A673 (cell line): ENCODE measurements at regions not wholly inside any gene's neighbourhood (a gene's known extent, or its start where the extent isn't known, plus 50 kb on each side); places are given as distances from the start of the nearest gene placed in this dataset.

Source experiments
- BruUV-seq: library from RNA; stranded (reverse); fragments of 400-500 nt; replicated peaks from 2 replicates; lab custom pipeline; 2021; lab: Mats Ljungman, UMichigan
- CTCF ChIA-PET: fragments of 300-600 bp; sonication (Branson Sonifier 250); formaldehyde crosslinking; loops from one replicate; lab custom pipeline; 2022; ENCODE audit warnings: antibody characterized with exemption; lab: Charles Lee
- POLR2A ChIA-PET: fragments of 300-600 bp; sonication (Branson Sonifier 250); formaldehyde crosslinking; loops from one replicate; lab custom pipeline; 2022; ENCODE audit warnings: antibody characterized with exemption; ENCODE audit not compliant: low non-redundant PET; lab: Charles Lee
- DNase-seq: peaks from one replicate; pipeline ENCODE4 v3.0.0-alpha.2; 2015; ENCODE audit warnings: low spot score
- H3K27ac ChIP-seq: fragments of 200-600 bp; sonication (generic); 2 replicates; pipeline ENCODE4 v1.5.1; 2016; ENCODE audit warnings: mixed run types, low read depth, mild to moderate bottlenecking, mixed read lengths, antibody characterized with exemption, low read length; ENCODE audit not compliant: poor library complexity, severe bottlenecking
- H3K27me3 ChIP-seq: fragments of 200-600 bp; sonication (generic); replicated peaks from 2 replicates; pipeline ENCODE4 v1.6.1; 2017; ENCODE audit warnings: mixed run types, low read depth, mild to moderate bottlenecking, mixed read lengths, antibody characterized with exemption, low read length; ENCODE audit not compliant: insufficient read depth, poor library complexity
- H3K36me3 ChIP-seq: fragments of 200-600 bp; sonication (generic); 2 replicates; pipeline ENCODE4 v1.6.1; 2016; ENCODE audit warnings: mixed run types, mild to moderate bottlenecking, mixed read lengths, antibody characterized with exemption, low read length; ENCODE audit not compliant: insufficient read depth, poor library complexity, severe bottlenecking
- H3K4me1 ChIP-seq: fragments of 200-600 bp; sonication (generic); 2 replicates; pipeline ENCODE4 v1.6.1; 2017; ENCODE audit warnings: mixed run types, mild to moderate bottlenecking, mixed read lengths, antibody characterized with exemption, low read length; ENCODE audit not compliant: insufficient read depth, poor library complexity, severe bottlenecking
- H3K4me3 ChIP-seq: fragments of 200-600 bp; sonication (generic); 2 replicates; pipeline ENCODE4 v1.5.1; 2016; ENCODE audit warnings: low read depth, mixed run types, mild to moderate bottlenecking, mixed read lengths, low read length; ENCODE audit not compliant: poor library complexity, severe bottlenecking
- H3K9me3 ChIP-seq: fragments of 200-600 bp; sonication (generic); 2 replicates; pipeline ENCODE4 v1.6.1; 2016; ENCODE audit warnings: mixed run types, low read depth, mild to moderate bottlenecking, mixed read lengths, antibody characterized with exemption, low read length; ENCODE audit not compliant: poor library complexity, severe bottlenecking
- CTCF ChIP-seq: fragments of 300-800, 200-600 bp; sonication (generic); conservative IDR thresholded peaks from 2 replicates; pipeline ENCODE4 v1.5.1; 2017; ENCODE audit warnings: low read depth, mild to moderate bottlenecking, antibody characterized with exemption, low read length, moderate library complexity, mixed read lengths
- EZH2 ChIP-seq: fragments of 200-600 bp; sonication (generic); IDR thresholded peaks from 2 replicates; pipeline ENCODE4 v1.6.1; 2017; ENCODE audit warnings: borderline replicate concordance, low read depth, mild to moderate bottlenecking, mixed read lengths, antibody characterized with exemption, low read length; ENCODE audit not compliant: poor library complexity, severe bottlenecking
- intact Hi-C: fragments of 100-400 bp; cut with micrococcal nuclease; formaldehyde crosslinking; loops from one replicate; pipeline ENCODE4 v1.10.0; 2022; ENCODE audit not compliant: unreplicated experiment

GRCh38 chr2:150309311-150310080 is 178.0 kb downstream of the RND3 start:
- Histone ChIP-seq H3K4me1 (no peaks in the 10 kb centered on the region), H3K27ac (no peak overlapping the region), H3K9me3 (no peaks in the 10 kb centered on the region), H3K36me3 (no peaks in the 10 kb centered on the region), H3K27me3 (no peaks in the 10 kb centered on the region), H3K4me3 (no peak overlapping the region)
- intact Hi-C loops, result no loop called here
- CTCF ChIA-PET, result no interaction called here
- TF ChIP-seq EZH2 (no peak), CTCF (no peak)
- DNase-seq, result no peak
- POLR2A ChIA-PET, result no interaction called here
- no TSS peak for BruUV-seq

GRCh38 chr2:150307258-150307657 is 180.2 kb downstream of the RND3 start:
- POLR2A ChIA-PET, result no interaction called here
- TF ChIP-seq EZH2 (no peak), CTCF (no peak)
- DNase-seq, result no peak
- CTCF ChIA-PET, result no interaction called here
- BruUV-seq, result no TSS peak
- no peaks in the 10 kb centered on the region for H3K27me3 ChIP-seq
- no peaks in the 10 kb centered on the region for H3K36me3 ChIP-seq
- H3K4me1 ChIP-seq, result no peaks in the 10 kb centered on the region
- H3K4me3 ChIP-seq, result no peak overlapping the region
- intact Hi-C loops, result no loop called here
- no peak overlapping the region for H3K27ac ChIP-seq
- H3K9me3 ChIP-seq, result peaks cover 9% of the 10 kb centered on the region

GRCh38 chr2:150303281-150303680 is 184.2 kb downstream of the RND3 start:
- Histone ChIP-seq H3K4me1 (no peaks in the 10 kb centered on the region), H3K9me3 (peaks cover 9% of the 10 kb centered on the region), H3K36me3 (no peaks in the 10 kb centered on the region), H3K4me3 (no peak overlapping the region), H3K27ac (no peak overlapping the region), H3K27me3 (no peaks in the 10 kb centered on the region)
- intact Hi-C loops, result no loop called here
- ChIA-PET CTCF (no interaction called here), POLR2A (no interaction called here)
- DNase-seq, result no peak
- TF ChIP-seq EZH2, result no peak
- no TSS peak for BruUV-seq
